Neural progenitor cell (in vitro differentiated cells): ENCODE measurements at regions not wholly inside any gene's neighbourhood (a gene's known extent, or its start where the extent isn't known, plus 50 kb on each side); places are given as distances from the start of the nearest gene placed in this dataset.
"Not testable (repeated sequence)": the region's sequence is repeated elsewhere in the genome, so short reads cannot be mapped to it uniquely, and the experiment has no call there.

Experiments used
- DNase-seq: peaks from one replicate; pipeline ENCODE4 v3.0.0-alpha.2; 2016; ENCODE audit warnings: low spot score
- H2AFZ ChIP-seq: fragments of 200-600 bp; sonication (generic); replicated peaks from 2 replicates; pipeline ENCODE4 v1.6.1; 2016; ENCODE audit warnings: antibody characterized with exemption
- H3F3A ChIP-seq: fragments of 200-600 bp; sonication (generic); 2 replicates; pipeline ENCODE4 v1.6.1; 2016; ENCODE audit warnings: antibody characterized with exemption, low read depth
- H3K27ac ChIP-seq: fragments of 200-600 bp; sonication (generic); 2 replicates; pipeline ENCODE4 v1.5.1; 2016; ENCODE audit warnings: mild to moderate bottlenecking
- H3K27me3 ChIP-seq: fragments of 200-600 bp; sonication (generic); 2 replicates; pipeline ENCODE4 v1.6.1; 2016; ENCODE audit warnings: mild to moderate bottlenecking, moderate library complexity
- H3K36me3 ChIP-seq: fragments of 200-600 bp; sonication (generic); 2 replicates; pipeline ENCODE4 v1.5.1; 2016
- H3K4me1 ChIP-seq: fragments of 200-600 bp; sonication (generic); 2 replicates; pipeline ENCODE4 v1.6.1; 2016; ENCODE audit warnings: mixed run types
- H3K4me2 ChIP-seq: fragments of 200-600 bp; sonication (generic); 2 replicates; pipeline ENCODE4 v1.6.1; 2016
- H3K4me3 ChIP-seq: fragments of 200-600 bp; sonication (generic); 2 replicates; pipeline ENCODE4 v1.5.1; 2016
- H3K79me2 ChIP-seq: fragments of 200-600 bp; sonication (generic); 2 replicates; pipeline ENCODE4 v1.6.1; 2016; ENCODE audit warnings: low read depth
- H3K9ac ChIP-seq: fragments of 200-600 bp; sonication (generic); 2 replicates; pipeline ENCODE4 v1.6.1; 2016
- H3K9me3 ChIP-seq: fragments of 200-600 bp; sonication (generic); 2 replicates; pipeline ENCODE4 v1.5.1; 2016; ENCODE audit warnings: low read depth
- H4K20me1 ChIP-seq: fragments of 200-600 bp; sonication (generic); 2 replicates; pipeline ENCODE4 v1.6.1; 2016; ENCODE audit warnings: low read depth
- H3K27ac Mint-ChIP-seq: 3 replicates; pipeline ENCODE4 v1.8.0; 2021; ENCODE audit warnings: mixed read lengths
- H3K27me3 Mint-ChIP-seq: 2 replicates; pipeline ENCODE4 v1.8.0; 2022; ENCODE audit warnings: low read depth, mild to moderate bottlenecking, inconsistent platforms, moderate library complexity, mixed read lengths; ENCODE audit not compliant: insufficient read depth
- H3K36me3 Mint-ChIP-seq: 3 replicates; pipeline ENCODE4 v1.8.0; 2021; ENCODE audit warnings: mixed read lengths
- H3K4me1 Mint-ChIP-seq: 3 replicates; pipeline ENCODE4 v1.8.0; 2021; ENCODE audit warnings: mixed read lengths
- H3K4me3 Mint-ChIP-seq: 3 replicates; pipeline ENCODE4 v1.8.0; 2021; ENCODE audit warnings: mild to moderate bottlenecking, moderate library complexity, mixed read lengths
- H3K9me3 Mint-ChIP-seq: 3 replicates; pipeline ENCODE4 v1.8.0; 2020; ENCODE audit warnings: mixed read lengths
- EZH2 ChIP-seq: fragments of 200-600 bp; sonication (generic); IDR thresholded peaks from 2 replicates; pipeline ENCODE4 v1.6.1; 2017; ENCODE audit warnings: antibody characterized with exemption, mild to moderate bottlenecking, moderate library complexity
- EZH2phosphoT487 ChIP-seq: fragments of 200-600 bp; sonication (generic); IDR thresholded peaks from 2 replicates; pipeline ENCODE4 v1.6.1; 2017; ENCODE audit warnings: antibody characterized with exemption
- TF ChIP-seq, protein P1 (sequence below): fragments of 200-600 bp; sonication (generic); IDR thresholded peaks from 2 replicates; pipeline ENCODE4 v1.5.1; 2017; ENCODE audit warnings: antibody characterized with exemption, mild to moderate bottlenecking

DNA sequence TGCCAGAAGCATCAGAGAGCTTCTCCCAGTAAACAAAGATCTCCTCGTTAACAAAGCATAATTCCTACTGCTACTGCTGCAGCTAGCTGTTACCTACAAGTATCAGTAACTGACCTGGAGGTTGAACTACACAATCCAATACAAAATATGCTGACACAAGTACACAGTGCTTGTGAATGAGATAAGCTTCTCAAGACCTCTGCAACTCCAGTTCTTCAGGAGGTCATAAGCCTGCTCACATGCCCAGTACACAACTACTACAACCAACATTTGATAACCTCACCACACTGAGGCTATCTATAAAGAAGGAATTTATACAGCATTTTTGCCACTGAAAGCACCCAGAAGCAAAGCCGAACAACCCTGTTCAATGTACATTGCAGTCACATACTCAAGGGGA is 66.7 kb upstream of the SMARCAD1 start:
- no peak for DNase-seq
- TF ChIP-seq EZH2 (no peak), EZH2phosphoT487 (no peak)
- TF ChIP-seq, protein P1, sequence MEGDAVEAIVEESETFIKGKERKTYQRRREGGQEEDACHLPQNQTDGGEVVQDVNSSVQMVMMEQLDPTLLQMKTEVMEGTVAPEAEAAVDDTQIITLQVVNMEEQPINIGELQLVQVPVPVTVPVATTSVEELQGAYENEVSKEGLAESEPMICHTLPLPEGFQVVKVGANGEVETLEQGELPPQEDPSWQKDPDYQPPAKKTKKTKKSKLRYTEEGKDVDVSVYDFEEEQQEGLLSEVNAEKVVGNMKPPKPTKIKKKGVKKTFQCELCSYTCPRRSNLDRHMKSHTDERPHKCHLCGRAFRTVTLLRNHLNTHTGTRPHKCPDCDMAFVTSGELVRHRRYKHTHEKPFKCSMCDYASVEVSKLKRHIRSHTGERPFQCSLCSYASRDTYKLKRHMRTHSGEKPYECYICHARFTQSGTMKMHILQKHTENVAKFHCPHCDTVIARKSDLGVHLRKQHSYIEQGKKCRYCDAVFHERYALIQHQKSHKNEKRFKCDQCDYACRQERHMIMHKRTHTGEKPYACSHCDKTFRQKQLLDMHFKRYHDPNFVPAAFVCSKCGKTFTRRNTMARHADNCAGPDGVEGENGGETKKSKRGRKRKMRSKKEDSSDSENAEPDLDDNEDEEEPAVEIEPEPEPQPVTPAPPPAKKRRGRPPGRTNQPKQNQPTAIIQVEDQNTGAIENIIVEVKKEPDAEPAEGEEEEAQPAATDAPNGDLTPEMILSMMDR: no peak

DNA sequence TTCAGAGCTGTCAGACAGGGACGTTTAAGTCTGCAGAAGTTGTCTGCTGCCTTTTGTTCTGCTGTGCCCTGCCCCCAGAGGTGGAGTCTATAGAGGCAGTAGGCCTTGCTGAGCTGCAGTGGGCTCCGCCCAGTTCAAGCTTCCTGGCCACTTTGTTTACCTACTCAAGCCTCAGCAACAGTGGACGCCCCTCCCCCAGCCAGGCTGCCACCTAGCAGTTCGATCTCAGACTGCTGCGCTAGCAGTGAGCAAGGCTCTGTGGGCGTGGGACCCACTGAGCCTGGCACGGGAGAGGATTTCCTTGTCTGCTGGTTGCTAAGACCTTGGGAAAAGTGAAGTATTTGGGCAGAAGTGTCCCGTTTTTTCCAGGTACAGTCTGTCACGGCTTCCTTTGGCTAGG is 59.6 kb upstream of the SMARCAD1 start:
- not testable (repeated sequence) for H3K9me3 Mint-ChIP-seq, H3K79me2 ChIP-seq, H3K27me3 ChIP-seq, H3F3A ChIP-seq, H3K27ac ChIP-seq, H3K9ac ChIP-seq, H4K20me1 ChIP-seq, H3K4me3 Mint-ChIP-seq, H3K27ac Mint-ChIP-seq, H3K4me1 Mint-ChIP-seq, H3K36me3 ChIP-seq, H3K36me3 Mint-ChIP-seq, H3K9me3 ChIP-seq, H3K27me3 Mint-ChIP-seq
- TF ChIP-seq, protein P1: peak; percentile 15
- Histone ChIP-seq H3K4me1 (peaks cover 13% of the 10 kb centered on the region), H2AFZ (peak overlapping the region; percentile 96), H3K4me3 (peak overlapping the region; percentile 39), H3K4me2 (peak overlapping the region; percentile 71)
- peak; percentile 88 for DNase-seq

More for the DNA sequence above, 66.7 kb upstream of the SMARCAD1 start:
- Histone ChIP-seq H3K9ac (no peak overlapping the region), H3K4me2 (no peak overlapping the region), H2AFZ (peak overlapping the region; percentile 65), H3K4me1 (peaks cover 3% of the 10 kb centered on the region), H3K4me3 (no peak overlapping the region), H3K9me3 (no peaks in the 10 kb centered on the region), H3K79me2 (no peaks in the 10 kb centered on the region), H3K27me3 (no peaks in the 10 kb centered on the region), H3F3A (no peaks in the 10 kb centered on the region), H3K36me3 (no peaks in the 10 kb centered on the region), H3K27ac (no peak overlapping the region), H4K20me1 (no peaks in the 10 kb centered on the region)
- H3K27me3 Mint-ChIP-seq: no peaks in the 10 kb centered on the region
- no peak overlapping the region for H3K27ac Mint-ChIP-seq
- H3K9me3 Mint-ChIP-seq: peaks cover 4% of the 10 kb centered on the region
- H3K4me1 Mint-ChIP-seq: no peaks in the 10 kb centered on the region
- no peak overlapping the region for H3K4me3 Mint-ChIP-seq
- H3K36me3 Mint-ChIP-seq: no peaks in the 10 kb centered on the region

DNA sequence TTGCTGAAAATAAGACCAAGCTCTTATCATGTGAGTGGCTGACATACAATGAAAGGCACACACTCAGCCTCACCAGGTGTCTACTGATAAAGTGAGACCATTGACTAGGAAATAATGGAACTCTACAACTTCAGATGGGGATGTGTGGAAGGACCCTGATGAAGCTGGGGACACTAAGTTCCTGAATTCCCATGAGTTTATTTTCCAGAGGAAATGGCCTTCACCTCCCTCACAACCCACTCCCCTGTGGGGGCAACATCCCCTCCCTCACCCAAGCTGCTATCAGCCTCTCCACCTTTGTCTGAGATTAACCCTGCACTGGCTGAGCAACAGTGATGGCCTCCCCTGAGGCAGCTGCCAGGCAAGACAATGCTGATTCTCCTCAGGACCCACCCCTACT is 55.2 kb upstream of the SMARCAD1 start:
- no peaks in the 10 kb centered on the region for H3K27me3 ChIP-seq
- H3K36me3 Mint-ChIP-seq: no peaks in the 10 kb centered on the region
- H2AFZ ChIP-seq: no peak overlapping the region
- DNase-seq: no peak
- no peak overlapping the region for H3K4me2 ChIP-seq
- no peak overlapping the region for H3K4me3 ChIP-seq
- no peaks in the 10 kb centered on the region for H3K9me3 ChIP-seq
- H3K27me3 Mint-ChIP-seq: peaks cover 3% of the 10 kb centered on the region
- H3K27ac ChIP-seq: no peak overlapping the region
- no peaks in the 10 kb centered on the region for H4K20me1 ChIP-seq
- H3K4me3 Mint-ChIP-seq: no peak overlapping the region
- H3K79me2 ChIP-seq: no peaks in the 10 kb centered on the region
- H3K9me3 Mint-ChIP-seq: peaks cover 7% of the 10 kb centered on the region
- peaks cover 2% of the 10 kb centered on the region for H3K4me1 Mint-ChIP-seq
- H3K36me3 ChIP-seq: no peaks in the 10 kb centered on the region
- no peak overlapping the region for H3K9ac ChIP-seq
- no peaks in the 10 kb centered on the region for H3F3A ChIP-seq
- peaks cover 9% of the 10 kb centered on the region for H3K4me1 ChIP-seq
- TF ChIP-seq, protein P1: no peak
- TF ChIP-seq EZH2 (no peak), EZH2phosphoT487 (no peak)
- no peak overlapping the region for H3K27ac Mint-ChIP-seq

DNA sequence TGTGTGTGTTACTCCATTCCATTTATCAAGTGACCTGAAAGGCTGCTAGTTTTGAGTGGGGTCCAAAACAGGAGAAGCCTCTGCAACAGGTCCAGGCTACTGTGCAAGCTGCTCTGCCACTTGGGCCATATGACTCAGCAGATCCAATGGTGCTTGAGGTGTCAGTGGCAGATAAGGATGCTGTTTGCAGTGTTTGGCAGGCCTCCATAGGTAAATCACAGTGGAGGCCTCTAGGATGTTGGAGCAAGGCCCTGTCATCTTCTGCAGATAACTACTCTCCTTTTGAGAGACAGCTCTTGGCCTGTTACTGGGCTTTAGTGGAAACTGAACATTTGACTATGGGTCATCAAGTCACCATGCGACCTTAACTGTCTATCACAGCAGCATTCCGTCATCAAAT is 52.3 kb upstream of the SMARCAD1 start:
- not testable (repeated sequence) for H3K4me1 Mint-ChIP-seq, H3K36me3 ChIP-seq, H3K9me3 ChIP-seq, H3K4me1 ChIP-seq, H3F3A ChIP-seq, DNase-seq, H3K4me2 ChIP-seq, H3K27me3 Mint-ChIP-seq, H3K27me3 ChIP-seq, H3K4me3 ChIP-seq, H3K27ac Mint-ChIP-seq, H3K36me3 Mint-ChIP-seq, H3K27ac ChIP-seq, H3K79me2 ChIP-seq, H4K20me1 ChIP-seq, H3K4me3 Mint-ChIP-seq, H2AFZ ChIP-seq, H3K9ac ChIP-seq
- peaks cover 12% of the 10 kb centered on the region for H3K9me3 Mint-ChIP-seq
